Parathyroid adenoma (tissue), 2 donors: ENCODE measurements at regions not wholly inside any gene's neighbourhood (a gene's known extent, or its start where the extent isn't known, plus 50 kb on each side); places are given as distances from the start of the nearest gene placed in this dataset.
"Not testable (repeated sequence)": the region's sequence is repeated elsewhere in the genome, so short reads cannot be mapped to it uniquely, and the experiment has no call there.

Experiments used
- H2AFZ ChIP-seq: fragments of 300-600 bp; sonication (generic); one replicate; pipeline ENCODE4 v1.7.0; 2017; ENCODE audit warnings: antibody characterized with exemption, mild to moderate bottlenecking
- H3K27ac ChIP-seq: fragments of 300-600 bp; sonication (generic); one replicate; pipeline ENCODE4 v1.7.0; 2017
- H3K27me3 ChIP-seq: fragments of 300-600 bp; sonication (generic); one replicate; pipeline ENCODE4 v1.7.0; 2017; ENCODE audit warnings: low read length; ENCODE audit not compliant: control insufficient read depth, insufficient read depth
- H3K36me3 ChIP-seq: fragments of 300-600 bp; sonication (generic); one replicate; pipeline ENCODE4 v1.7.0; 2017; ENCODE audit warnings: low read length; ENCODE audit not compliant: control insufficient read depth, insufficient read depth
- H3K4me1 ChIP-seq: fragments of 300-600 bp; sonication (generic); one replicate; pipeline ENCODE4 v1.7.0; 2017; ENCODE audit warnings: control low read depth
- H3K4me2 ChIP-seq: fragments of 300-600 bp; sonication (generic); one replicate; pipeline ENCODE4 v1.7.0; 2017; ENCODE audit warnings: low read length
- H3K4me3 ChIP-seq: fragments of 300-600 bp; sonication (generic); one replicate; pipeline ENCODE4 v1.7.0; 2017; ENCODE audit warnings: low read depth, low read length
- H3K79me2 ChIP-seq: fragments of 300-600 bp; sonication (generic); one replicate; pipeline ENCODE4 v1.7.0; 2017; ENCODE audit warnings: control low read depth
- H3K9ac ChIP-seq: fragments of 300-600 bp; sonication (generic); one replicate; pipeline ENCODE4 v1.7.0; 2017; ENCODE audit warnings: mild to moderate bottlenecking
- H3K9me3 ChIP-seq: fragments of 300-600 bp; sonication (generic); one replicate; pipeline ENCODE4 v1.7.0; 2017; ENCODE audit warnings: low read length; ENCODE audit not compliant: control insufficient read depth
- TF ChIP-seq, protein P1 (sequence below): fragments of 300-600 bp; sonication (generic); IDR thresholded peaks from one replicate; pipeline ENCODE4 v1.7.0; 2017; ENCODE audit warnings: antibody characterized with exemption, mild to moderate bottlenecking
- donor health status: primary hyperparathyroidism.

DNA sequence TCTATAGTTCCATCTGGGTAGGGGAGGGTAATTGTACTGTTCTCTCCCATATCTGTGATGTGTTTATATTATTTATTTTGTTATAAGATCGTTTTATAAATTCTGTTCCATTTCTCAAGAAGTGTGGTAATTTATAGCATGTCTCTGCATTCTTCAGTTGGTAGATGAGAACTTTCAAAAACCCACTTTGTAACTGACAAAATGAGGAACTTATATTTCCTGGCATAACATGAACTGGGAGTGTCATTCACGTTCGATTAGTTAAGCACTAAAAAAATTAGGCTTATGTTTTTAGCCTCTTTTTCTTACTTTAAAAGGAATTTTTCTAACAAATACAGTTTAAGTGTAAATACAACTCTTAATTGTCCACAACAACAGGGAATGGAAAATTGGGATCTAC is 230.8 kb downstream of the CGGBP1 start:
- H3K4me3 ChIP-seq = no peak overlapping the region
- H3K79me2 ChIP-seq = no peaks in the 10 kb centered on the region
- H3K36me3 ChIP-seq = no peaks in the 10 kb centered on the region
- H3K9me3 ChIP-seq = no peaks in the 10 kb centered on the region
- no peak overlapping the region for H3K27ac ChIP-seq
- no peak overlapping the region for H3K4me2 ChIP-seq
- H2AFZ ChIP-seq = no peak overlapping the region
- H3K27me3 ChIP-seq = no peaks in the 10 kb centered on the region
- no peak overlapping the region for H3K9ac ChIP-seq
- H3K4me1 ChIP-seq = no peaks in the 10 kb centered on the region
- TF ChIP-seq, protein P1, sequence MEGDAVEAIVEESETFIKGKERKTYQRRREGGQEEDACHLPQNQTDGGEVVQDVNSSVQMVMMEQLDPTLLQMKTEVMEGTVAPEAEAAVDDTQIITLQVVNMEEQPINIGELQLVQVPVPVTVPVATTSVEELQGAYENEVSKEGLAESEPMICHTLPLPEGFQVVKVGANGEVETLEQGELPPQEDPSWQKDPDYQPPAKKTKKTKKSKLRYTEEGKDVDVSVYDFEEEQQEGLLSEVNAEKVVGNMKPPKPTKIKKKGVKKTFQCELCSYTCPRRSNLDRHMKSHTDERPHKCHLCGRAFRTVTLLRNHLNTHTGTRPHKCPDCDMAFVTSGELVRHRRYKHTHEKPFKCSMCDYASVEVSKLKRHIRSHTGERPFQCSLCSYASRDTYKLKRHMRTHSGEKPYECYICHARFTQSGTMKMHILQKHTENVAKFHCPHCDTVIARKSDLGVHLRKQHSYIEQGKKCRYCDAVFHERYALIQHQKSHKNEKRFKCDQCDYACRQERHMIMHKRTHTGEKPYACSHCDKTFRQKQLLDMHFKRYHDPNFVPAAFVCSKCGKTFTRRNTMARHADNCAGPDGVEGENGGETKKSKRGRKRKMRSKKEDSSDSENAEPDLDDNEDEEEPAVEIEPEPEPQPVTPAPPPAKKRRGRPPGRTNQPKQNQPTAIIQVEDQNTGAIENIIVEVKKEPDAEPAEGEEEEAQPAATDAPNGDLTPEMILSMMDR = no peak

DNA sequence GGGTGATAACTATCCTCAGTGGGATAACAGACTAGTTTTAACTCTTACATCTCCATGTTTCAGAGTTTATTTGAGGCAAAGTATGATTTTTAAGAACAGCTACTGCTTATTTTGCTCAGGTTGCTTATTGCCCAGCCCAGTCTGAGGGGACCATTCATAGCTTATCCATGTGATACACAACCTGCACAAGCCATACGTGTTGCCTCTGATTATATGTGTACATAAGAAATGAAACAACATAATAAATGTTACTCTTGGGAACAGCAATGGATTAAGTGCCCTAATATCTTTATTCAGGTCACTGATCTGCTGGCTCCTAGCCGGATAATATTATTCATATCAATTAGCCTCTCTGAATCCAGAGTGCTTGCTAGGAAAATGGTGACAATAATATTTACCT is 236.2 kb downstream of the CGGBP1 start:
- Histone ChIP-seq H3K27me3 (no peaks in the 10 kb centered on the region), H3K9me3 (no peaks in the 10 kb centered on the region), H3K9ac (no peak overlapping the region), H3K27ac (no peak overlapping the region), H3K4me1 (no peaks in the 10 kb centered on the region), H3K4me2 (no peak overlapping the region), H3K36me3 (no peaks in the 10 kb centered on the region), H3K79me2 (no peaks in the 10 kb centered on the region), H2AFZ (no peak overlapping the region), H3K4me3 (no peak overlapping the region)
- TF ChIP-seq, protein P1 = no peak

DNA sequence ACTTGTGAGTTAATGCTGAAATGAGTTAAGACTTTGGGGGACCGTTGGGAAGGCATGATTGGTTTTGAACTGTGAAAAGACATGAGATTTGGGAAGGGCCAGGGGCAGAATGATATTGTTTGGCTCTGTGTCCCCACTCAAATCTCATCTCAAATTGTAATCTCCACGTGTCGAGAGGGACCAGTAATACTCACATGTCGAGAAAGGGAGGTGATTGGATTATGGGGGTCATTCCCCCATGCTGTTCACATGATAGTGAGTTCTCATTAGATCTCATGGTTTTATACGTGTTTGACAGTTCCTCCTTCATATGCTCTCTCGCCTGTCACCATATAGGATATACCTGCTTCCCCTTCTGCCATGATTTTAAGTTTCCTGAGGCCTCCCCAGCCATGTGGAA is 245.3 kb downstream of the CGGBP1 start:
- not testable (repeated sequence) for H3K27ac ChIP-seq, H3K9me3 ChIP-seq, H3K4me1 ChIP-seq, H2AFZ ChIP-seq, H3K4me3 ChIP-seq, H3K9ac ChIP-seq, H3K36me3 ChIP-seq, H3K27me3 ChIP-seq, H3K4me2 ChIP-seq, H3K79me2 ChIP-seq

DNA sequence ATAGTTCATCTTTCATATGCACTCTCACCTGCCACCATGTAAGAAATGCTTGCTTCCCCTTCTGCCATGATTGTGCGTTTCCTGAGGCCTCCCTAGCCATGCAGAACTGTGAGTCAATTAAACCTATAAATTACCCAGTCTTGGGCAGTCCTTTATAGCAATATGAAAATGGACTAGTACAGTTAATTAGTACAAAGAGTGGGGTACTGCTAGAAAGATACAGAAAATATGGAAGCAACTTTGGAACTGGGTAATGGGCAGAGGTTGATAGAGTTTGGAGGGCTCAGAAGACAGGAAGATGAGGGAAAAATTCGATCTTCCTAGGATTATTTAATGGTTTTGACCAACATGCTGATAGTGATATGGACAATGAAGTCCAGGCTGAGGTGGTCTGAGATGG is 246.9 kb downstream of the CGGBP1 start:
- no peaks in the 10 kb centered on the region for H3K4me1 ChIP-seq
- no peak overlapping the region for H2AFZ ChIP-seq
- TF ChIP-seq, protein P1 = no peak
- H3K27ac ChIP-seq = no peak overlapping the region
- no peaks in the 10 kb centered on the region for H3K27me3 ChIP-seq
- no peaks in the 10 kb centered on the region for H3K36me3 ChIP-seq
- H3K9me3 ChIP-seq = no peaks in the 10 kb centered on the region
- H3K79me2 ChIP-seq = no peaks in the 10 kb centered on the region
- H3K4me3 ChIP-seq = no peak overlapping the region
- no peak overlapping the region for H3K4me2 ChIP-seq
- no peak overlapping the region for H3K9ac ChIP-seq

DNA sequence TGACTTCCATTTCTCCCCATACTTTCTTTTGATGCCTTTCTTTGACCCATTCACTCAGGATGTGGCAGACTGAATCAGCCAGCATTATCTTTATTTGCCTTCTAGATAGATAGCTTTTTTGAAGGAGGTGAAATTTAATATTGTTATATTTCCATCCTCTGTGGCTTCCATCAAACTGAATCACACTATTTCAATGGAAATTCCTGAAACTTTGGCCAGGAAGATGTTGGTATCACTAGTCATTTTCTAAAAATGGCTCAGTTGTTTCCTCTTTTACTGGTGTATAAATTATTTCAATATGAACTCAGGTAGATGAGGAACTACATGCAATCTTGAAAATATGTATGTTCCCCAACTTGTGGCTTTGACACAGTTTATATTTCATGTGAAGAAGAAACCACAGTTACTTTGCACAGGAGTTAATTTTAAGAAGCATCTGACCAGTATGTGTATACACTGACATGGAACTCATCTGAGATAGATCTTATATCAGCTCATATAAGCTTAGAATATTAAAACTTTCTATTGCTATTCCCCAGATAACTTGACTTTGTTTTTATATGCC is 248.3 kb downstream of the CGGBP1 start:
- H3K9me3 ChIP-seq = no peaks in the 10 kb centered on the region
- H3K27me3 ChIP-seq = no peaks in the 10 kb centered on the region
- no peaks in the 10 kb centered on the region for H3K79me2 ChIP-seq
- H3K36me3 ChIP-seq = no peaks in the 10 kb centered on the region
- no peak overlapping the region for H3K27ac ChIP-seq
- TF ChIP-seq, protein P1 = no peak
- H3K4me2 ChIP-seq = no peak overlapping the region
- no peak overlapping the region for H2AFZ ChIP-seq
- H3K4me1 ChIP-seq = no peaks in the 10 kb centered on the region
- no peak overlapping the region for H3K4me3 ChIP-seq
- H3K9ac ChIP-seq = no peak overlapping the region
